Esophagus (tissue), 2 donors: ENCODE measurements at regions not wholly inside any gene's neighbourhood (a gene's known extent, or its start where the extent isn't known, plus 50 kb on each side); places are given as distances from the start of the nearest gene placed in this dataset.

Source experiments
- H3K27ac ChIP-seq, 2 donors: one replicate each; pipeline ENCODE4 v1.5.1; 2013; ENCODE audit warnings: low read depth in 2 of 2, mild to moderate bottlenecking in 2 of 2, inconsistent platforms in 1 of 2, low read length in 1 of 2, moderate library complexity in 1 of 2
- H3K27me3 ChIP-seq, 2 donors: one replicate each; pipeline ENCODE4 v1.6.1; 2013; ENCODE audit warnings: low read length in 2 of 2, control low read depth in 1 of 2, mild to moderate bottlenecking in 1 of 2; ENCODE audit not compliant: insufficient read depth in 2 of 2, control insufficient read depth in 1 of 2
- H3K36me3 ChIP-seq, 2 donors: one replicate each; pipeline ENCODE4 v1.6.1; 2013; ENCODE audit warnings: low read length in 1 of 2; ENCODE audit not compliant: control insufficient read depth in 2 of 2, insufficient read depth in 2 of 2
- H3K4me1 ChIP-seq, 2 donors: one replicate each; pipeline ENCODE4 v1.6.1; 2013; ENCODE audit warnings: low read length in 1 of 2; ENCODE audit not compliant: control insufficient read depth in 2 of 2, insufficient read depth in 2 of 2
- H3K4me3 ChIP-seq, 2 donors: one replicate each; pipeline ENCODE4 v1.5.1; 2013; ENCODE audit warnings: low read length in 2 of 2, mild to moderate bottlenecking in 2 of 2, low read depth in 1 of 2, moderate library complexity in 1 of 2
- H3K9me3 ChIP-seq, 2 donors: one replicate each; pipeline ENCODE4 v1.6.1; 2013; ENCODE audit warnings: mild to moderate bottlenecking in 2 of 2, low read depth in 1 of 2, low read length in 1 of 2, moderate library complexity in 1 of 2; ENCODE audit not compliant: control insufficient read depth in 2 of 2, insufficient read depth in 1 of 2
- WGBS, 2 donors: extraction: QIAGEN DNeasy Blood & Tissue Kit; methylation state at CpG; one replicate each; pipeline ENCODE4 v1.1.7; 2013; 5-methylcytosine and 5-hydroxymethylcytosine counted together
- donor health status: healthy with polysubstance abuse.
- donor health status: Bipolar disorder and iron deficiency.

DNA sequence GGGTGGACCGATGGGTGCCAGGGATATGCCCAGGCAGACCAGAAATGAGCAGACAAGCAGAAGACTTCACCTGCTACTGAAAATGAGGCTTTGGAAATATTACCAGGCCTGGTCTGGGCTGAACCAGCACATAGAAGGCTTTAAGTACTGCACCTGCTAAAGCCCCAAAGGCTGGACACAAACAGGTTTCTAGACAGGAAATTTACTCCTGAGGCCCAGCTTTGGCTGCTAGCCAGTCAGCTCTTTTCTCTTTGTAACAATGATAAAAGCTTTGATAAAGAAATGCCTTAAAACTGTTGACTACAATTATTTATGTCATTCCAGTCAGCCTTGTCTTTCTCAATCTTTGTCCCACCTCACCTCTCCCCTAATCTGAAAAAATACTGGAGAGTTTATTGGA lies 228.9 kb upstream of the EGLN3 start:
- Histone ChIP-seq H3K4me1 (no peaks in the 10 kb centered on the region), H3K27me3 (no peaks in the 10 kb centered on the region), H3K36me3 (no peaks in the 10 kb centered on the region), H3K4me3 (no peak overlapping the region), H3K9me3 (no peaks in the 10 kb centered on the region), H3K27ac (no peak overlapping the region)
- 89 to 92% methylated on average over 1 of the region's 1 CpG for WGBS, 2 donors

DNA sequence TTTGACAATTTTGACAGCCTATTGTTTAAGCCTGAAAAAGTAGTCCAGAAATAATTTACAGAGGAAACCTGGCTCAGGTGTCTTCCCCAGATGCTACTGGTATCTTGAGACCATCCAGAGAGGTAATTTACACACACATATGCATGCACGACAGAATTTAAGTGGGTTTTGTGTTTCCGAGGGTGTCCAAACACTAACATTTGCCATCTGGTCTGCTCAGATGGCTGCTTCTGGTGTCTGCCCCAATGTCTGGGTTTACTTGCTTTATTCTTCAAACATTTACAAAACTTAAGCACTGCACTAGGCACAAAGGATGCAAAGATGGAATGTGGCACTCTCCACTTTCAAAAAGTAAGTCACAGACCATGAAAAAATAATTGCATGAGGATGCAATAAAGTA lies 226.6 kb upstream of the EGLN3 start:
- Histone ChIP-seq H3K27me3 (no peaks in the 10 kb centered on the region), H3K36me3 (no peaks in the 10 kb centered on the region), H3K27ac (no peak overlapping the region), H3K4me3 (no peak overlapping the region), H3K9me3 (no peaks in the 10 kb centered on the region), H3K4me1 (no peaks in the 10 kb centered on the region)
- WGBS, 2 donors, result 73 to 78% methylated on average over 2 of the region's 2 CpGs

DNA sequence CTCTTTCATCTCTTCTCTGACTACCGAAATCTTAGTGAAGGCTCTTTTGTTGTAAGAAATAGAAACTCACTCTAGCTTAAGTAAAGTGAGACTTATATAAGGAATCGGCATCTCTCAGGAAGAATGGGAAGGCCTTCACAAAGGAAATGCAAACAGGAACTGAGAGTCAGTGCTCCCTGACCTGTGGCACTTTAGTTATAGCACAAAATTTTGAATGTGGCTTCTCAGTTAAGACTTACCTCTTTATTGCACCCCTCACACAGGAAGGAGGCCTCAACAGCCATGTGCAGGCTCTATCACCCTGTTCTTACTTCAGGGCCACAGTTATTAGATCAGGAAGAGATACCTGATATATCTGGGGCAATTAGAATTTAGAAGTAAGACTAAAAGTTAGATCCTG lies 224.7 kb upstream of the EGLN3 start:
- no peak overlapping the region for H3K4me3 ChIP-seq
- no peaks in the 10 kb centered on the region for H3K9me3 ChIP-seq
- H3K4me1 ChIP-seq, result no peaks in the 10 kb centered on the region
- H3K27ac ChIP-seq, result no peak overlapping the region
- 79 to 87% methylated on average over 2 of the region's 2 CpGs for WGBS, 2 donors
- H3K36me3 ChIP-seq, result no peaks in the 10 kb centered on the region
- no peaks in the 10 kb centered on the region for H3K27me3 ChIP-seq

GRCh38 chr14:34174973-34175372 lies 224.1 kb upstream of the EGLN3 start:
- Histone ChIP-seq H3K27me3 (no peaks in the 10 kb centered on the region), H3K4me1 (no peaks in the 10 kb centered on the region), H3K36me3 (no peaks in the 10 kb centered on the region), H3K4me3 (no peak overlapping the region), H3K9me3 (no peaks in the 10 kb centered on the region), H3K27ac (no peak overlapping the region)
- WGBS, 2 donors, result 72 to 78% methylated on average over 3 of the region's 3 CpGs

DNA sequence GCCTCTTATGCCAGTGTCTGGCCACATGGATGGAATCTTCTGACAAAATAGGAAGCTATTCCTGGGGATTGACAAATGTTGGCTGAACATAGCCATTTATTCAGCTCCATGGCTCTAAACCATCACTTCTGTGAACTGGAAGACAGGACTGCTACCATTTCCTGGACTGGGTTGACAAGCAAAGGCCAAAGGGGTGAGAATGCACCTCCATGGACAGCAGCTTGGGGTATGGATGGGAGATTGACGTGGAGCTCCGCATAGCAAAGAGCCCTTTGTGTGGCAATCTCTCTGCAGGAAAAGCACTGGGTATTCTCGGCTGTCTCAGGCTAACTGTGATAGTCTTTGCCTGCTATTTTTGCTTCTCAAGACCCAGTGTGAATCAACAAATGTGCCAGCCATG lies 223.0 kb upstream of the EGLN3 start:
- WGBS, 2 donors, result 96 to 97% methylated on average over 3 of the region's 3 CpGs
- H3K4me3 ChIP-seq, result no peak overlapping the region
- H3K27ac ChIP-seq, result no peak overlapping the region
- no peaks in the 10 kb centered on the region for H3K9me3 ChIP-seq
- no peaks in the 10 kb centered on the region for H3K36me3 ChIP-seq
- no peaks in the 10 kb centered on the region for H3K4me1 ChIP-seq
- no peaks in the 10 kb centered on the region for H3K27me3 ChIP-seq

DNA sequence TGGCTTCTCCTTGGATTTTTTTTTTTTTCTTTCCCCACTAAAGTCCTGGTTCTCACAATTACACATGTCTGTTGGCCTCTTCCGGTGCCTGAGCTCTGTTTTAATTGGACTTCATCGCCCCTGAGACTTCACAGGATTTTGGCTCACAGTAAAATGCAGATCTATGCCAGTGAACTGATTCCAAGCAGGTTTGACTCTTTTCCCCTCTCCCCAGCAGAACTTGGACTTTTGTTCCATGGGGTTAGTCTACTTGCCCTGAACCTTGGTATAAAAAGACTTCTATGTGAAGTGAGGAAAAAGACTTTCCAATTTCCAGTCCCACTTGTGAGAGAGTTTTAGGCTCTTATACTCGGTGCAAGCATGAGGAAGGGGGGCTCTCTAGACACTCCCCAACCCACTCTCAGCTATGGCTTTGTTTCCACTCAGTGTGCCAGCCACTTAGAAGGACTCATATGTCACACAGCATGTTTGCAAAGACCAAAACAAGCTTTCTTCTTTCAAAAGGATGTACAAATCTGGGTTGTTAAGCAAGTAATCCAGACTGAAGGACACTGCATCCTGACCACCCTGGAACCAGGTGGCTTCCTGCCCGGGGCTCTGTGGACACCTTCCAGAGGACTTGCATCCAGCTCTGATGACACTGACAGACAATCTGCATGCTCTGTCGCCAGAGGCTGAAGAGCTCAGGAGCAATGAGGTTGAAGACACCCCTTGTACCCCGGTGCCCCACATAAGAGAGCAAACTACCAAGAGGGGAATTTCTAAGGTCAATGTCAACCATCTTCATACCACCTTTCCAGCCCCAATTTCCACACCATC lies 221.9 kb upstream of the EGLN3 start:
- H3K36me3 ChIP-seq, result no peaks in the 10 kb centered on the region
- no peaks in the 10 kb centered on the region for H3K4me1 ChIP-seq
- H3K4me3 ChIP-seq, result no peak overlapping the region
- 61 to 71% methylated on average over 6 of the region's 6 CpGs for WGBS, 2 donors
- H3K9me3 ChIP-seq, result no peaks in the 10 kb centered on the region
- H3K27ac ChIP-seq, result no peak overlapping the region
- no peaks in the 10 kb centered on the region for H3K27me3 ChIP-seq

GRCh38 chr14:34172173-34172451 lies 221.2 kb upstream of the EGLN3 start:
- Histone ChIP-seq H3K4me3 (no peak overlapping the region), H3K9me3 (no peaks in the 10 kb centered on the region), H3K27me3 (no peaks in the 10 kb centered on the region), H3K27ac (no peak overlapping the region), H3K36me3 (no peaks in the 10 kb centered on the region), H3K4me1 (no peaks in the 10 kb centered on the region)
- 26 to 37% methylated on average over 1 of the region's 1 CpG for WGBS, 2 donors

DNA sequence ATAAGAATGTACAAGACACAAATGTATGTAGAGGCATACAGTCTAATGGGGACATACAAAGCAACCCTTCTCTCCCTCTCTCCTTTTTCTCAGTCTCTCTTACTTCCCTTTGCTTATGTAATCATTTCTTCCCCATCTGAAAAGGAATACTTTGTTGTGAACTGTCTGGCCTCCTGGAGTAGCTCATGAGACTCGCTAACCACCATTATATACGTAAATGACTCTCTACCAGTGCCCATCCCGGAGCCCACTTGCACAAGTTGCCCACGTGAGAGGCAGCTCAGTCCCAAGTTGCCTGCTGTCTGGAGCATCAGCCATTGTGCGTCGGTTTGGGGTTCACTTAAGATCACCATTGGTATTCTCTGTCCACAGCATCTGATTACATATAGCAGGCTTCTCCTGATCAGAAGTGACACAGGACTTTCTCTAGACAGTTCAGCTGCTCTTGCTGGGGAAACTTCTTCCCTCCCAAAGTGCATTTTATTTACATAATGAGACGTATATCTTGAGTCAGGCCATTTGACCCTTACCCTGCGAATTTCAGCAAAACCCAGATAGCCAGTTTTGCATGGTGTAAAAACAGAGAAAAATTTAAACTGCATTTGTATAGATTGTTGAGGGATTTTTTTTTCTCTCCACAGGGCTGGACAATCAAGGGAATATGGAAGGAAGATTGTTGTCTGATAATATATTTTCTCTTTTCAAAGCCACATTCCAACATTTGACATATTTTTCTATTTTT lies 220.7 kb upstream of the EGLN3 start:
- no peak overlapping the region for H3K27ac ChIP-seq
- 80 to 89% methylated on average over 8 of the region's 8 CpGs for WGBS, 2 donors
- no peaks in the 10 kb centered on the region for H3K36me3 ChIP-seq
- no peaks in the 10 kb centered on the region for H3K4me1 ChIP-seq
- no peak overlapping the region for H3K4me3 ChIP-seq
- no peaks in the 10 kb centered on the region for H3K9me3 ChIP-seq
- no peaks in the 10 kb centered on the region for H3K27me3 ChIP-seq

DNA sequence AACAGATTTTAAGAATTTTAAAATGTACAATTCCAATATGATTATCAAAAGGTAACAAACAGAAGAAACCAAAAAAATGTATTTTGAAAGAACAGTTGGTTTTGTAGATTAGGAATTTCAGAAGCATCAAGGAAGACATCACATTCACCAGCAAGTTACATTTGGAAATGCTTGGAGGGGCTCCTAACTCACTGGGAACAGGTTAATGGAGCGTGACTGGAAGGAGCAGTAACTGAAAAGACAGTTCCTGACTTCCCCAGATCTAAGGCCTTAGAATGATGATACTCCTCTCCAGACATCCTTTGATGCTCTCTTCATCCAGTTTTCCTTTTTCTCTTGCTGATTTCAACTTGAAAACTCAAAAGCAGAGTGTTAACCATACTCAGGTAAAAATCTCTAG lies 220.0 kb upstream of the EGLN3 start:
- Histone ChIP-seq H3K4me3 (no peak overlapping the region), H3K36me3 (no peaks in the 10 kb centered on the region), H3K4me1 (no peaks in the 10 kb centered on the region), H3K27ac (no peak overlapping the region), H3K27me3 (no peaks in the 10 kb centered on the region), H3K9me3 (no peaks in the 10 kb centered on the region)
- WGBS, 2 donors, result 94 to 96% methylated on average over 1 of the region's 1 CpG

DNA sequence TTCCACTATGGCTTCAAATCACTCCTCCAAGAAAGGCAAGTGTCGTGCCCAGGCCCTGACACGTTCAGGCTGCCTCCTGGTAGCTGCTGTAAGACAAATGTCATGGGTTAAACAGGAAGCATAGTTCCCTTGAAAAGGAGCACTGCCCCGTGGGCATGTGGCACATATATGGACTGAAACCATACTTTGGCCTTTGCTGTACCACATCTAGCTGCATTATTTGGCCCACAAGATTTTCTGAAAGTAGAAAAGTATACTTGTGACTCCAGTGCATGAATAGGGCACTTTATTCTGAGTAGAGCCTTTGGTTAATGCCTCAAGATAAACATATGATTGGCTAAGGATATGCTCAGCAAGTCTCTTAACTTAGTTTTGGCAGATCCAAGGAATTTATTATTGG lies 218.7 kb upstream of the EGLN3 start:
- WGBS, 2 donors, result 40 to 48% methylated on average over 3 of the region's 3 CpGs
- H3K27ac ChIP-seq, result no peak overlapping the region
- H3K27me3 ChIP-seq, result no peaks in the 10 kb centered on the region
- no peaks in the 10 kb centered on the region for H3K4me1 ChIP-seq
- no peaks in the 10 kb centered on the region for H3K9me3 ChIP-seq
- no peak overlapping the region for H3K4me3 ChIP-seq
- no peaks in the 10 kb centered on the region for H3K36me3 ChIP-seq
